ENCODE measurements at regions not wholly inside any gene's neighbourhood (a gene's known extent, or its start where the extent isn't known, plus 50 kb on each side); places are given as distances from the start of the nearest gene placed in this dataset.

DNA sequence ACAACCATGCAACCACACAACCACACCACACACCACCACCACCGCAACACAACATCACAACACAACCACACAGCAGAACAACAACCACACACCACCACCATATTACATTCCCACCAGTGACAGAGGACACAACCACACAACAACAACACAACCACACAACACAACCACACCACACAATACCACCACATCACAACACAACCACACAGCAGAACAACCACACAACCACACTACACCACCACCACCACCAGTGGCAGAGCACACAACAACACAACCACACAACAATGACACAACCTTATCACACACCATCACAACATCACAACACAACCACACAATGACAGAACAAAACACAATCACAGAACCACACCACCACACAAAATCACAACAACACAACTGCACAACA is 313.0 kb upstream of the MYT1L start:
- Histone ChIP-seq H3K4me3 (no peak overlapping the region), H3K4me1 (no peaks in the 10 kb centered on the region), H3K27me3 (no peaks in the 10 kb centered on the region), H3K27ac (no peak overlapping the region), H3K9me3 (no peaks in the 10 kb centered on the region), H3K36me3 (no peaks in the 10 kb centered on the region)
- intact Hi-C loops (cut with DNase I): no loop called here
- DNase-seq (ENCODE audit: low spot score in 2 of 2): no peak
- TF ChIP-seq, protein P1, sequence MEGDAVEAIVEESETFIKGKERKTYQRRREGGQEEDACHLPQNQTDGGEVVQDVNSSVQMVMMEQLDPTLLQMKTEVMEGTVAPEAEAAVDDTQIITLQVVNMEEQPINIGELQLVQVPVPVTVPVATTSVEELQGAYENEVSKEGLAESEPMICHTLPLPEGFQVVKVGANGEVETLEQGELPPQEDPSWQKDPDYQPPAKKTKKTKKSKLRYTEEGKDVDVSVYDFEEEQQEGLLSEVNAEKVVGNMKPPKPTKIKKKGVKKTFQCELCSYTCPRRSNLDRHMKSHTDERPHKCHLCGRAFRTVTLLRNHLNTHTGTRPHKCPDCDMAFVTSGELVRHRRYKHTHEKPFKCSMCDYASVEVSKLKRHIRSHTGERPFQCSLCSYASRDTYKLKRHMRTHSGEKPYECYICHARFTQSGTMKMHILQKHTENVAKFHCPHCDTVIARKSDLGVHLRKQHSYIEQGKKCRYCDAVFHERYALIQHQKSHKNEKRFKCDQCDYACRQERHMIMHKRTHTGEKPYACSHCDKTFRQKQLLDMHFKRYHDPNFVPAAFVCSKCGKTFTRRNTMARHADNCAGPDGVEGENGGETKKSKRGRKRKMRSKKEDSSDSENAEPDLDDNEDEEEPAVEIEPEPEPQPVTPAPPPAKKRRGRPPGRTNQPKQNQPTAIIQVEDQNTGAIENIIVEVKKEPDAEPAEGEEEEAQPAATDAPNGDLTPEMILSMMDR (IDR thresholded peaks at IDR 0.05): no peak

DNA sequence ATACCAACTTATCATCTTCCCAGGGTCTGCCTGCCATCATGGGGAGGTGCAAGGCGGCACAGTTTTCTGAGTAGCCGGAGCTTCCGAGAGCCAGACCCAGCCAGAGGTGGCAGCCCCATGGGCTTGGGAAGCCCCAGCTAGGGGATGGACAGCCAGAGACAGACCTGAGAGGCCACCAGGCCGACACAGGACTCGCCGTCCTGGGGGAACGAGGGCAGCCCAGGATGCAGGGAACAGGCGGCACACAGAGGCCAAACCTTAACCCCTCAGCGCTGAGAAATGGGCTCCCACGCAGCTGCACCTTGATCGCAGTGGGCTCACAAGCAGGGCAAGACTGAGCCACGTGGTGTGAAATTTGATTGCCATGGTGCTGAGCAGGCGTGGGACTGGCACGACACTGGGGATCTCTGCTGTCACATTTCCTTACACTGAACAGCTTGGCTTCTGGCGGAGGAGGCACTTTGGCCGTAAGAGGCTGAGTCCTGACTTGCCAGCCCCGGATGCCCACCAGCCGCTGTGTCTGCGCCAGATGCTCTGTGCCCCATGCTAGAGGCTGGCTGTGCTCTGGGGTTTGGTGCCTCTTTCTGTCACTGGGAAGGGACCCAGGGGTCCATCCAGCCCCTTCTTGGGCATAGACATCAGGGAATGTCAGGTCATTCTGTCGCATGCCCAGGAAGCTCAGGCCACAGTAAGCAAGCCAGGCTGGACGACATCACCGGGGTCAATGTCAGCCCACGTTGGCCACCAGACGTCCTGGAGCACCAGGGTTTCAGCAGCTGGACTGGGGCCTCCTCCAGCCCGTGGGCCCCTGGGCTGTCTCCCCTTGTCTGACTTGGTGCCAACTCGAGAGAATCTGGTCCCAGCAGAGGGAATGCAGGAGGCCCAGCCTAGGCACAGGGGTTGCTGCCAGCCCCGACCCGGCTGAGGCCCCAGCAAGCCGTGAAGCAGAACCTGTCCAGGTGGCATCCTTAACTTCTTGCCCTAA is 312.1 kb upstream of the MYT1L start:
- Histone ChIP-seq H3K27me3 (no peaks in the 10 kb centered on the region), H3K27ac (no peak overlapping the region), H3K36me3 (no peaks in the 10 kb centered on the region), H3K9me3 (no peaks in the 10 kb centered on the region), H3K4me3 (no peak overlapping the region), H3K4me1 (no peaks in the 10 kb centered on the region)
- TF ChIP-seq, protein P1 (IDR thresholded peaks at IDR 0.05): no peak
- DNase-seq (ENCODE audit: low spot score in 2 of 2): no peak
- intact Hi-C loops (cut with DNase I): no loop called here

DNA sequence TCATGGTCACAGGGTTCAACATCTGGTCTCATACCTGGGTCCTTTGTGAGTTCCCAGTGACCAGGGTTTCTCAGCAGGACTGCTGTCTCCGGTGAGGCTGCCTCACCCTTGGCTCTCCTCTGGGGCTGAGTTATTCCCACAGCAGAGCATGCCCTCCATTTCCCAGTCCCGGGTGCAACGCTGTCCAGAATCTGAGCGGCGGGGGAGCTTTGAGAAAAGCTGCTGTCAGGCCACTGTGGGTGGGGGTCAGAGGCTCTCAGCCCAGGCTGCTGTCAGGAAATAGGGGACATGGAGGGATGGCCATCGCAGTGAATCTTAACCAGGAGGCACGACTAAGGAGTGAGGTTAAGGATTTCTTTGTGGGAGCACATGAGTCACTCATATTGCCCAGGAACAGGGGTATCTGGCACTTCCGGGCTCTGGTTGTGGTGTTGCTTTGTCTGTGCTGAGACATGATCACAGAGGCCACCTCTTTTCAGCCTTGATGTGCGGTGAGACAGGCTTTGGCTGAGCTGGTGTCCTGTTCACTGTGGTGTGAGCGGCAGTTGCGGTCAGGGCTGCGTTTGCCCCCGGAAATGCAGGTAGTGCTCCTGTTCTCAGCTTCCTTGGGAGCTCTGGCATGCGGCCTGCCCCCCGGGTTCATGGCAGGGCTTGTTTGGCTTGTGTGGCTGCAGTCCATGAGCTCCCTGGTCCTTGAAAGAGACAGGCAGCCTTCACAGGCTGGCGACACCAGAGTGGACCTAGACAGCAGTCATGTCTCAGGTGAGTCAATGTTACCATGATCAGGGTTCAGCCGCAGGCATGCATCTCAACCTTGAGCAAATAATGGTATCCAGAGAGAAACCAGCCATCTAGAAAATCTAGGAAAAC is 310.7 kb upstream of the MYT1L start:
- H3K4me3 ChIP-seq: no peak overlapping the region
- intact Hi-C loops (cut with DNase I): no loop called here

DNA sequence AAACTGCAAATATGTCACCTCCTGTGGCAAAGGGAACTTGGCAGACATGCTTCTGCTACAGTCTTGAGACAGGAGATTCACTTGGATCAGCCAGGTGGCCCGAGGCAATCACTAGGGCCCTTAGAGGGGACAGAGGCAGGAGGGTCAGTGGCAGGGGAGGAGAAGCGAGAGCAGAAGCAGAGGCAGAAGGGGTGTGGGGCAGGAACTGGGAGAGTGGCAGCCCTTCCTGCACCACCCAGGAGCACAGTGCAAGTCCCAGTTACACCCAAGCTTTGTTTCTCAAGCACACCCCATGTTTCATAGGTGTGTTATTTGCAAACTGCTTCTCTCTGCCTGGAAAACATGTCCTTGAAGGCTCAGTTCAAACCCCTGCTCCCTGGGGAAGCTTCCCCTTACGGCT is 309.7 kb upstream of the MYT1L start:
- Histone ChIP-seq H3K4me1 (no peaks in the 10 kb centered on the region), H3K27me3 (no peaks in the 10 kb centered on the region), H3K27ac (no peak overlapping the region), H3K4me3 (no peak overlapping the region), H3K36me3 (no peaks in the 10 kb centered on the region), H3K9me3 (no peaks in the 10 kb centered on the region)
- no peak for DNase-seq (ENCODE audit: low spot score in 2 of 2)
- intact Hi-C loops (cut with DNase I): no loop called here
- TF ChIP-seq, protein P1 (IDR thresholded peaks at IDR 0.05): no peak

More for the DNA sequence above, 310.7 kb upstream of the MYT1L start:
- no peak for DNase-seq (ENCODE audit: low spot score in 2 of 2)
- Histone ChIP-seq H3K4me1 (no peaks in the 10 kb centered on the region), H3K36me3 (no peaks in the 10 kb centered on the region), H3K27ac (no peak overlapping the region), H3K9me3 (no peaks in the 10 kb centered on the region), H3K27me3 (no peaks in the 10 kb centered on the region)
- TF ChIP-seq, protein P1 (IDR thresholded peaks at IDR 0.05): no peak

DNA sequence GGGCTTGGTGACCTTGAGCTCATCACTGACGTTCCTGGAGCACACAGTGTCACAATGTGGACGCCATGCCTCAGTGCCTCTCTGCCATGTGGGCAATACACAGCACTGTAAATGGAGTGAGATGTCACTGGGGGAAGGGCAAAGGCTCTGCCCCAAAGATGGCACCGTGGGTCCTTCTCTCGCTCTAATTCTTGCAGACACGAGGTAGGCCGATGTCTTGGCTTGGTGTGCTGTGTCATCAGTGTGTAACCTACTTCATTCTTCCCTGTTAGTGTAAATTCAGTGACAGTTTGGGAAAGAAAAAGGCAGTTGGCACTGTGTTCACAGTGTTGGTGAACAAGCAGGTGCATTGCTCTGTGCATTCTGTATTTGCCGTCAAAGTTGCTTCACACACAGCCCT is 309.3 kb upstream of the MYT1L start:
- no peak overlapping the region for H3K27ac ChIP-seq
- no peaks in the 10 kb centered on the region for H3K4me1 ChIP-seq
- intact Hi-C loops (cut with DNase I): no loop called here
- no peak overlapping the region for H3K4me3 ChIP-seq
- no peaks in the 10 kb centered on the region for H3K9me3 ChIP-seq
- no peaks in the 10 kb centered on the region for H3K27me3 ChIP-seq
- no peaks in the 10 kb centered on the region for H3K36me3 ChIP-seq
- TF ChIP-seq, protein P1 (IDR thresholded peaks at IDR 0.05): no peak
- no peak for DNase-seq (ENCODE audit: low spot score in 2 of 2)
